ENCODE measurements at regions not wholly inside any gene's neighbourhood (a gene's known extent, or its start where the extent isn't known, plus 50 kb on each side); places are given as distances from the start of the nearest gene placed in this dataset.

DNA sequence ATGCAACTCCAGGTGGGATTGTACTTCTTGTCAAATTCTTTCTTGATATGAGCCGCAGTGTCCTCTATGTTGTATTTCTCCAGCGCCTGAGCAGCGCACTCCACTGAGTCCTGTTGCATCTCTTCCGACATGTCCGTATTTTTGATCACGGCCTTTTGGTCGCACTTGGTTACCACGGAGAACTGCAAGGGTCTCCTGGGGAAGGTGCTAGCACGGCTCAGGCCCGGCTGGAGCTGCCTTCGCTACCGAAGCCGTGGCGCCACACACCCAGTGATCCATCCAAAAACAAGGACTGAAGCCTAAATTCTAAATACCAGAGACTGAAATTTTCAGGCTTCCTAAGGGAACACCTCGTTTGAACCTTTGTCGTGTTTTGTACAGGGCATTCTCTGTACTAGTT, 194.4 kb upstream of the SEMA3D start:
- DNase-seq (ENCODE audit: low spot score) (no peak), ATAC-seq (ENCODE audit: low FRiP score) (no peak)

GRCh38 chr7:85376589-85376988, 189.7 kb upstream of the SEMA3D start:
- ATAC-seq (ENCODE audit: low FRiP score) (no peak), DNase-seq (ENCODE audit: low spot score) (no peak)
- no peak for TF ChIP-seq CTCF (IDR thresholded peaks at IDR 0.05)

More for the DNA sequence above, 194.4 kb upstream of the SEMA3D start:
- no peak for TF ChIP-seq CTCF (IDR thresholded peaks at IDR 0.05)

DNA sequence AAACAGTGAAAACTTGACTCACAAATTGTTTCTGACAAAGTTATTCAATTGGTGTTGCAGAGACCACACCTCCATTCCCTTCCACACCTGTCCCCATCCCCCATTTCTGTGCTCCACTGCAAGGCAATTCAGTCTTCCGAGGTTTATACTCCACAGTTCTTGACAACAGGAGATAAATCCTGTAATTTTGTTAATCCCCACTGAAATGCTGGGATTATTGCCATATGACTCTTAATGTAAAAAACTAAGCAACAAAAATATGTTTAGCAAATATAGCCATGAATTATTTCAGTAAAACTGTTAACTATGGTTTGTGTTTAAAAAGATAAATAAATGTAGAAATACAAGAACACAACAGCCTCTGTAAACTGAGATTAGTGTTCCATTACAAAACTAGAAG, 170.1 kb upstream of the SEMA3D start:
- DNase-seq (ENCODE audit: low spot score), result no peak
- ATAC-seq (ENCODE audit: low FRiP score), result no peak
- TF ChIP-seq CTCF (IDR thresholded peaks at IDR 0.05), result no peak

GRCh38 chr7:85343484-85343883, 156.6 kb upstream of the SEMA3D start:
- ATAC-seq (ENCODE audit: low FRiP score), result no peak
- TF ChIP-seq CTCF (IDR thresholded peaks at IDR 0.05), result no peak
- no peak for DNase-seq (ENCODE audit: low spot score)

DNA sequence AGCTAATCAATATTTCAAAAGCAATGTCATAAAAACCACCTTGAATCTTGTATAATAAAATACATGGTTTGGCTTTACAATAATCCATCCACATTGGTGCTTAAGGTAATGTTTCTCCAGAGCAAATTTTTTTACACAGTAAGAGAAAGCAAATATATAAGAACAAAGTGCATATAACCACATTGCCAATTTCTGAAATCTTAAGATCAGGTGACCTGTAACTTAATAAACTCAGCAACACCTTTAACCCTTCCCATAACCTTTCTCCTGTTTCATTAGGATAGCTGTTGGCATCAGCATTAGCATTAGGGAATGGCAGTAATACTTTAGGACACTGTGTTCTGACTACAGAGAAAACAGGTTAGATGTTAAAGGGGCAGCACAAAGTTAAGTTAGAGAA, 155.9 kb upstream of the SEMA3D start:
- ATAC-seq (ENCODE audit: low FRiP score), result no peak
- no peak for TF ChIP-seq CTCF (IDR thresholded peaks at IDR 0.05)
- no peak for DNase-seq (ENCODE audit: low spot score)

DNA sequence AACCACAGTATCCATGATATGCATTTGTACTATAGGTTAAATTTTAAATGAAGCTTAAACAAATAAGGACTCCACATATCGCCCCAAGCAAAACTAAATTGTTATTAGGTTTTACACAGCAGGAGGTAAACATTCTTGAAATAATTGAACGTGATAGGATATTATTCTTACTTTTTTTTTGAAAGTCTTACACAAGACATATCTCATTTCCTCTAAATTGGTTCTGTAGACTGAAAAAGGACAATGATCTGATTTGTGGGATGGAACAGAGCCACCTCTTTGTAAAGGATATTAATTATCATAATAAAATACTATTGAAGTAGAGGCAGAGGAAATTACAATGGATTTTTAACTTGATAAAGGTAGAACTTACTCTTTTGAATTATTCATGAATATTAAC, 155.1 kb upstream of the SEMA3D start:
- DNase-seq (ENCODE audit: low spot score) (no peak), ATAC-seq (ENCODE audit: low FRiP score) (no peak)
- no peak for TF ChIP-seq CTCF (IDR thresholded peaks at IDR 0.05)

GRCh38 chr7:85341121-85341520, 154.3 kb upstream of the SEMA3D start:
- DNase-seq (ENCODE audit: low spot score) (no peak), ATAC-seq (ENCODE audit: low FRiP score) (no peak)
- TF ChIP-seq CTCF (IDR thresholded peaks at IDR 0.05), result no peak
